ENCODE measurements at regions not wholly inside any gene's neighbourhood (a gene's known extent, or its start where the extent isn't known, plus 50 kb on each side); places are given as distances from the start of the nearest gene placed in this dataset.
A peak's percentile ranks its signal among the peaks of the same experiment; 100 is the strongest.

GRCh38 chr3:76788206-76788605 is 251.7 kb upstream of the ROBO2 start:
- TF ChIP-seq ZFX (IDR thresholded peaks at IDR 0.05; ENCODE audit: borderline replicate concordance) (no peak), CTCF (IDR thresholded peaks at IDR 0.05) (no peak)

GRCh38 chr3:76789237-76789636 is 250.7 kb upstream of the ROBO2 start:
- no peak overlapping the region for H3K27ac ChIP-seq
- no peak for TF ChIP-seq CTCF (IDR thresholded peaks at IDR 0.05)
- no peak for TF ChIP-seq ZFX (IDR thresholded peaks at IDR 0.05; ENCODE audit: borderline replicate concordance)

More at GRCh38 chr3:76788206-76788605, 251.7 kb upstream of the ROBO2 start:
- H3K27ac ChIP-seq, result no peak overlapping the region

GRCh38 chr3:76811418-76811817 is 228.5 kb upstream of the ROBO2 start:
- no peak overlapping the region for H3K27ac ChIP-seq
- TF ChIP-seq CTCF (IDR thresholded peaks at IDR 0.05), result no peak
- TF ChIP-seq ZFX (IDR thresholded peaks at IDR 0.05; ENCODE audit: borderline replicate concordance), result no peak

- no peak for TF ChIP-seq CTCF (IDR thresholded peaks at IDR 0.05)
- no peak for TF ChIP-seq ZFX (IDR thresholded peaks at IDR 0.05; ENCODE audit: borderline replicate concordance)
- no peak overlapping the region for H3K27ac ChIP-seq
These were observed 227.2 kb upstream of the ROBO2 start for GRCh38 chr3:76812649-76813242.

GRCh38 chr3:76815561-76815960 is 224.3 kb upstream of the ROBO2 start:
- no peak overlapping the region for H3K27ac ChIP-seq
- TF ChIP-seq CTCF (IDR thresholded peaks at IDR 0.05) (no peak), ZFX (IDR thresholded peaks at IDR 0.05; ENCODE audit: borderline replicate concordance) (no peak)

GRCh38 chr3:76820481-76820880 is 219.4 kb upstream of the ROBO2 start:
- H3K27ac ChIP-seq, result no peak overlapping the region
- TF ChIP-seq ZFX (IDR thresholded peaks at IDR 0.05; ENCODE audit: borderline replicate concordance) (no peak), CTCF (IDR thresholded peaks at IDR 0.05) (no peak)

- peak overlapping the region; percentile 42 for H3K27ac ChIP-seq
- TF ChIP-seq ZFX (IDR thresholded peaks at IDR 0.05; ENCODE audit: borderline replicate concordance) (no peak), CTCF (IDR thresholded peaks at IDR 0.05) (no peak)
These were observed 215.2 kb upstream of the ROBO2 start for GRCh38 chr3:76824658-76825240.
